SK-N-SH (cell line): ENCODE measurements at regions not wholly inside any gene's neighbourhood (a gene's known extent, or its start where the extent isn't known, plus 50 kb on each side); places are given as distances from the start of the nearest gene placed in this dataset.

Experiments
- CTCF ChIP-seq: fragments of 200-600 bp; sonication (generic); IDR thresholded peaks from 2 replicates; pipeline ENCODE4 v1.6.1; 2017; ENCODE audit warnings: antibody characterized with exemption, mild to moderate bottlenecking, moderate library complexity
- EZH2phosphoT487 ChIP-seq: fragments of 200-600 bp; sonication (generic); IDR thresholded peaks from 2 replicates; pipeline ENCODE4 v1.6.1; 2017; ENCODE audit warnings: low read depth, mixed run types, mild to moderate bottlenecking, antibody characterized with exemption, moderate library complexity, borderline replicate concordance
- USF1 ChIP-seq: IDR thresholded peaks from 2 replicates; pipeline ENCODE4 v1.4.0; 2012; ENCODE audit warnings: low read depth, borderline replicate concordance
- YY1 ChIP-seq: IDR thresholded peaks from 2 replicates; pipeline ENCODE4 v1.4.0; 2012; ENCODE audit warnings: low read depth, mild to moderate bottlenecking
- ZBTB33 ChIP-seq: IDR thresholded peaks from 2 replicates; pipeline ENCODE4 v1.4.0; 2012; ENCODE audit warnings: low read depth, borderline replicate concordance

GRCh38 chr6:159481897-159482296 lies 211.1 kb downstream of the SOD2 start:
- no peak for TF ChIP-seq ZBTB33
- TF ChIP-seq USF1, result no peak
- TF ChIP-seq CTCF, result no peak
- no peak for TF ChIP-seq EZH2phosphoT487
- TF ChIP-seq YY1, result no peak
